ENCODE measurements at regions not wholly inside any gene's neighbourhood (a gene's known extent, or its start where the extent isn't known, plus 50 kb on each side); places are given as distances from the start of the nearest gene placed in this dataset.

- POLR2A ChIA-PET = interaction anchor here (1.2 kb wide), 1 partner anchor 11 kb away, joined by 3 read pairs; no protein-coding TSS in a partner anchor
- Histone ChIP-seq H3K9me3 (replicated peaks; ENCODE audit: control insufficient read depth, insufficient read depth, low read depth, low read length) (no peaks in the 10 kb centered on the region), H2AFZ (ENCODE audit: low read depth, low read length) (no peak overlapping the region), H3K27me3 (ENCODE audit: control insufficient read depth in 2 of 2, insufficient read depth in 2 of 2, low read length in 2 of 2) (no peaks in the 10 kb centered on the region), H4K20me1 (replicated peaks; ENCODE audit: control insufficient read depth, insufficient read depth, low read length) (no peaks in the 10 kb centered on the region), H3K36me3 (ENCODE audit: control insufficient read depth, insufficient read depth, low read length) (no peaks in the 10 kb centered on the region), H3K9me1 (ENCODE audit: control insufficient read depth, insufficient read depth, low read length) (no peaks in the 10 kb centered on the region), H3K4me3 (no peak overlapping the region), H3K4me1 (replicated peaks in 1 of 2; ENCODE audit: control insufficient read depth in 2 of 2, insufficient read depth in 2 of 2, low read length in 2 of 2) (no peaks in the 10 kb centered on the region), H3K79me2 (ENCODE audit: control insufficient read depth, insufficient read depth, low read length) (no peaks in the 10 kb centered on the region), H3K9ac (ENCODE audit: insufficient read depth in 1 of 2, low read depth in 2 of 2, low read length in 2 of 2) (no peak overlapping the region), H3K27ac (ENCODE audit: extremely low read depth, low read depth, low read length) (no peak overlapping the region), H3K4me2 (ENCODE audit: insufficient read depth, low read length) (no peak overlapping the region)
- CTCF ChIA-PET (ENCODE audit: low intra/inter-chr PET ratio) = no interaction called here
- TF ChIP-seq, protein P1, sequence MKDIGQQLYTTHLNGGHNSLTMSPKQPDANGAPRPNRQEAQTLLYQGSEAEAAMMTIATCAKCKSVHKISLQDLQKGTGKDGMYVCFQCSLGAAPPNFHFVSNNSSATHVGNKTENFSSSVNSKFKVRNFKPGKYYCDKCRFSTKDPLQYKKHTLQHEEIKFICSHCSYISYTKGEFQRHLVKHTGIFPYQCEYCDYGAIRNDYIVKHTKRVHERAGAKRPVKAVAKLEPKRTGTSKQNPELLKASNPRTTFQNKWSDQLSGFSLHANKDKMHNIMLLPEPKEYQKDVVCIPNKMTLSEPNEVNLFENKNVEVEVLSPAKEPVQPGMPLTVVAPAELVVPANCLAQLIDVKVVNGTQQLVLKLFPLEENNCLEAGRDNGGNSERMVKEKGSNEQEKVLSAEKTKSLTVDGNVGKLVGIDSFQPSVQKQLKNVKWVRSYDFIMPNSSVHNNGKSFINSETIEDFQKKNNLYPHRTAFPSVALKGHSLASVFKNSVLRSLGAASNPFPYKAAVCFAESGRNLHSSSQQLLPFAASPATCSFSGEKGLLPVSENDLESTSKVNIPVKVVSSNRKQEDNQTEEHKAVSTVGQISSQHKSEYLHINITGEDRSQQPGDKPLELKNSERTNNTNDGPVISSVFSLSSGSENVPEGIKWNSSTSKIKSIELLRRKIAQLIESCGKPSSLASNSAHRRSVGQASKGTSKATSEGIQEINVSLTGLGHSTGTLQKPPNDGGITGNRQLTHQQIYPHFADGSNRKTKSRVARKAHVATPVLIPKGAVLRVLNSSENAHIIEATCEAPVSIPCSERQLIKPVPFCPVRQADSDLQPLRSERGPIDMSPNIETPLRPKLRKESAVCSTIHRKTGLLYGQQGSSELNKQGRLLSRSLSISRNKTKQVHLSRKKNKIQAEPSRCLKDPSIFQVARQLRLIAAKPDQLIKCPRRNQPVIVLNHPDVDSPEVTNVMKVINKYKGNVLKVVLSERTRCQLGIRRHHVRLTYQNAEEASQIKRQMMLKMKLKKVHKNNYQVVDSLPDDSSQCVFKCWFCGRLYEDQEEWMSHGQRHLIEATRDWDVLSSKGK (CRISPR knock-in tag; IDR thresholded peaks at IDR 0.05) = no peak
- TF ChIP-seq NR2C1 (IDR thresholded peaks at IDR 0.05) (no peak), NR2C1 (tag; IDR thresholded peaks at IDR 0.05) (no peak), ZNF77 (CRISPR knock-in tag; IDR thresholded peaks at IDR 0.05) (no peak), ZNF23 (CRISPR knock-in tag; IDR thresholded peaks at IDR 0.05) (no peak), IFI16 (CRISPR knock-in tag; IDR thresholded peaks at IDR 0.05) (no peak), RNF2 (IDR thresholded peaks at IDR 0.05) (no peak), HCFC1 (IDR thresholded peaks at IDR 0.05; ENCODE audit: low read depth, low read length) (no peak)
- in situ Hi-C loops (cut with MboI) = no loop called here
- no peak for ATAC-seq
- DNase-seq (ENCODE audit: extremely low read depth in 1 of 4, low spot score in 3 of 4) = no peak
- WGBS (ENCODE audit: insufficient coverage, low coverage, missing lambda C conversion rate) = 0% methylated on average over 2 of the region's 2 CpGs
- intact Hi-C loops (cut with micrococcal nuclease) = no loop called here
- BruUV-seq (replicated peaks) = no TSS peak
- no peak for FAIRE-seq
Observed at GRCh38 chr5:87503004-87503403, 90.3 kb upstream of the CCNH start.

All from K562 (cell line).